HG03025 (cell line): ENCODE measurements at regions not wholly inside any gene's neighbourhood (a gene's known extent, or its start where the extent isn't known, plus 50 kb on each side); places are given as distances from the start of the nearest gene placed in this dataset.

Source experiments
- ATAC-seq: cut with Tn5 transposase; IDR thresholded peaks from one replicate; pipeline ENCODE4 v1.9.1; 2021; ENCODE audit warnings: mild to moderate bottlenecking, moderate library complexity; ENCODE audit not compliant: unreplicated experiment, low FRiP score

DNA sequence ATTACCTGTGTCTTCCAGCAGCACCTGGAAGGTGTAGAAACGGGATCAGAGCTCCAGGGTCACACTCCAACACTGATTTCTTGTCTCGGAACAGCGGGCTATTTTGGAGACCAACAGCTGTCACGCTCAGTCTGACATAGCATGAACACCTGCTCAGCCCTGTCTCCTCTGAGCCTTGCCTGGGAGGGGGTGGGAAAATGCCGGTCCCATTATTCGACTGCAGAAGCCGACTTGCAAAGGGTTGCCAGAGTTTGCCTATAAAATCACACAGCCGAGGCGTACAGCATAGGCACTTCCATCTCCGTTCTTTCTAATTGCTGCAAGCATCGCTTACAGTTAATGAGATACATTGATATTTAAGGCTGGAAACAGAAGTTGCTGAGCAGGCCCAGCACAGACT, 300.8 kb upstream of the MSX2 start:
- no peak for ATAC-seq

DNA sequence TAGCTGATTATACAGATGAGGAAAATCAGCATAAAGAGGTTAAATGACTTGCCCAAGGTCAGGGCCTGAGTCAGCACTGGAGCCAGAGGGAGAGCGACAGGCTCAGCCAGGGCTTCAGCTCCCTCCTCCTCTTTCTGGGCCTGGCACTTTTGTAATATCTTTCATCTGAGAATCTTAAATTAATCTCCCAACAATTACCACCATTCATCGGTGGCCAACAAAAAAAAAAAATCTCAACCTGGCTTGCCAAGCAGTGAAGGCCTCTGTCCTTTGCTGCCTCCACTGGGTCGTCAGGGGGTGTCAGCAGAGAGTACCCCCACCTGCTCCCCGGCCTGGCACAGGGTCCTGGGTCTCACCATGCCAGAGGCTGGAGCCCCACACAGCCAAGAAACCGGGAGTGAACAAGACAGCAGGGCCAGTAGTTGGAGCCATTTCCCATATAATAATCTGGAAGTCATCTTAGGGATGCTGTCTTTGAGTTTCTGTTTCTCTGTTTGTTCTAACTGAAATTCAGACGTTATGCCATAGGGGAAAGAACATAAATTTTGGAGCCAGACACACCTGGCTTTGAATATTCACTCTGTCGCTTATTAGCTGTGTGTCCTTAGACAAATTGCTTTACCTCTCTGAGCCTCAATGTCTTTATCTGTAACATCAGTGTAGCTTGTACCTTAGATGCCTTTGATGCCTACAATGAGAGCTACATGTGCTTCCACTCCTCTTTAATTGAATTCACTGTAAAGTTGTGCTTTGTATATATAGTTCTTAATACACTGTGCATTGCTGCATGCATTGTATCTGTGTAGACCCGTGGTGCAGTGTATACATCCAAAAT, 299.9 kb upstream of the MSX2 start:
- ATAC-seq = no peak

DNA sequence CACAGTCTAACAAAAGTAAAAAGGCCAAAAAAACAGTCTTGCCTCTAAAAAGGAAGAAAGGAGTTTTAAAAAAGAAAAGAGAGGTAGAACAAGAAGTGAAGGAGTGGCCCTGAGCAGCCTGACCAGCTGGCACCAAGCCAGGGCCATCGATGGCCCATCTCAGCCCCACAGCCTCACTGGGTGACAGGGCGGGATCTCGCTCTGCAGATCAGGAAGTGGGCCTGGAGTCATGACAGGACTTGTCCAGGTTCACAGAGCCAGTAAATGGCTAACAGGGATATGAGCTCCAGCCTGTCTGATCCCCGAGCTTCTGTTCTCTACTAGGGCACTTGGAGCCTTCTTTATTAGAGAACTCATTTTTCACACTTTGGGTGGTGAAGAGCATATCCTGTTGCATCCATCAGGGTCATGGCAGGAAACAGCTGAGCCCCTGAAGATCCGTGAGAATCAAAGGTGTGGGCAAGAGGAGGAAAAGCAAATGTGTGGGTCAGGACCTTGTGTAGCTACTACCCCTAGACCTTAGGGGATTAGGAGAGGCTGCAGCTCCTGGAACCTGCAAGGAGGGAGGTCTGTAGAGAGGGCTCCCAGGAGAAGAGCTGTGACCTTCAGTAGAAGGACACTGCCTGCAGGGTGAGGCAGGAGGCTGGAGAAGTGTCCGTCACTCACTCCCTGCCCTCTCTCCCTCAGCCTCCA, 299.0 kb upstream of the MSX2 start:
- no peak for ATAC-seq

DNA sequence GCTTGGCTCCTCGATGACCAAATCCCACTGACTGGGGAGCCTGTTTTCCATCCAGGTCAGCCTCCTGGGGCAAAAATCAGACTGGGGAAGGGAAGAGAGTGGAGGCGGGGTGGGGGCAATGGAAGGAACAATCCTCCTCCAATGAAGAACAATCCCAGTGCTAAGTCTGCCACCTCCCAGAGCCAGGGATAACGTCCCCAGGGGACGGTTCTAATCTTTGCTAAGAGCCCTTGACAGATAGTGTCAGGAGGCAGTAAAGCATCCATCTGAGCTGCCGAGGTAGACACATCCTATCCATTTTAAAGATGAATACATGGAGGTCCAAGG, 298.5 kb upstream of the MSX2 start:
- no peak for ATAC-seq

DNA sequence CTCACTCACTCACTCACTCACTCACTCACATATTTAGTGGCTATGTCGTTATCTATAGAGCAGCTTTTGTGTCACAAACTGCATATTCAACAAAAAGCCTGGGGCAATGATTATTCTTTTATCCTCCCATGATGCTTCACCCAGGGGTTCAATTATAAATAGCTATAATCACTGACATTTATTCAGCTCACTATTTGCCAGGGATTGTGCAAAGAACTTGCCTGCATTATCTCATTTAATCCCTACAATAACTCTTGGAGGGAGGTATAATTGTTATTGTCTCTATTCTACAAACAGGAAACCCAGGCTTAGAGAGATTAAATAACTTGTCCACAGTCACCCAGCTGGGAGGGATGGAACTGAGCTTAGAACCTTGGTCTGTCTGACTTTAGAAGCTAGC, 298.0 kb upstream of the MSX2 start:
- ATAC-seq = no peak

DNA sequence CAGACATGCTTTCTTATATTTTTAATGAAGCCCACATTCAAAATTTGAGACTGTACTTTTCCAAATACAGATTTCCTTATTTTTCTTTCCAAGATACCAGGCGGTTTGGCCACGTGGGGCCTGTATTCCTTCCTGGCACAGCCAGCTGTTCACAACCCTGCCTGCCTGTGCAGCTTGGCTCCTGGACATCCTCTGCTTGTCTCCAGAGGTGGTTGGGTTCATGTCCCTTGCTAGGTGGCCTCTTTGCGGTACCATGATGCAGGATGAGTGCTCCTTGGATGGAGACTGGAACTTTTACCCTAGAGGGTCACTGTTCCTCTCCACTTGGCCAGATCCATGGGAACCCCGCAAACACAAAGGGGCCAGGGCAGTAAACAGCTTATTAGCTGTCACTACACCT, 297.5 kb upstream of the MSX2 start:
- no peak for ATAC-seq

DNA sequence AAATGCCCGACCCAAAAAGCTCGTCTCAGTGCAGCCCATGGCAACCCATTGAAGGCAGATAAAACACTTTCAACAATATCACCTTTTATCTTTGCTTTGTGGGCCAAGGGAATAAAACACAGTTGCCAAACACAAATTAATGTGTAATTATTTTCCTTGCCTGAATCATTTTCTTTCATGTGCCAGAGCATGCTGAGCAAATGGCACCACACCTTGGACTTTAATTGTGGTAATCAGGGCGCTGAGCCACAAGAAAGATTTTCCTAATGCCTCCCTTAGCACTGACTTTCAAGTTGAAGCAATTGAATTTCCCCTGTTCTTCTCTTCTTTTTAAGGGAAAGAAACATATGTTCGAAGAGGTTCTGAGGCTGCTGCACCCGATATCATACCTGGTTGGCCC, 297.1 kb upstream of the MSX2 start:
- ATAC-seq = no peak

DNA sequence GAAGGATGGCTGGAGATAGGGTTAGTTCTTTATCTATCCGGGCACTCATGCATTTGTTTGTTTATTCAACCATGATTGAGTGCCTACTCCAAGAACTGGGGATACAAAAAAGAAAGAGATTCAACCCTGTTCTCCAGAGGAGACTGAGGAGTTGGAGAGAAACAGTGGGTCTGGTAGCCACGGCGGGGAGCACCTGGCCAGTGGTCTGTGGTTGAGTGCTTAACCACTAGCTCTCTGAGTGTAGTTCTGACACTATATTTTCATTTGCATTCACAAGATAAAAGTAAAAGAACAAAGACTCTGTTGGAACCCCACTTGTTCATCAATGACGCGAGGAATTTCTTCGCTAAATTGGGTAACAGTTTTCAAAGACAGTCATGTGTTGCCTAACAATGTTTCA, 295.5 kb upstream of the MSX2 start:
- ATAC-seq = no peak

DNA sequence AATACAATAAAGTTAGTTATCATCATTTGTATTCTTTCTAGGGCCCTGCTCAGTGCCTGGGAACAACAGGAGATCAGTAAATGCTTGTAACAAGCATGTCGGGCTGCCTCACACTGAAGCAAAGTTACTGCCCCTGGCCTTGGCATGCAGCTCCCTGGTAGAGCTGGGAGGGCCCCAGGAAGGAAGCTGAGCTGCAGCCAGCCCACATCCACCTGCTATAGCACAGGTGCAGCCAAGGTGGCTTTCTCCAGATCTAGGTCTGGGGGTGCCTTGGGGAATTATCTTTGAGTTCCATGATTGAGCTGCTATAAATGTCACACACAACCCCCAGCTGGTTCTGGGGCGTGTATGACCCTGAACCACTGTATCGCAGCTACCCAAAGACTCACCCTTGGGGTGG, 293.4 kb upstream of the MSX2 start:
- ATAC-seq = no peak

DNA sequence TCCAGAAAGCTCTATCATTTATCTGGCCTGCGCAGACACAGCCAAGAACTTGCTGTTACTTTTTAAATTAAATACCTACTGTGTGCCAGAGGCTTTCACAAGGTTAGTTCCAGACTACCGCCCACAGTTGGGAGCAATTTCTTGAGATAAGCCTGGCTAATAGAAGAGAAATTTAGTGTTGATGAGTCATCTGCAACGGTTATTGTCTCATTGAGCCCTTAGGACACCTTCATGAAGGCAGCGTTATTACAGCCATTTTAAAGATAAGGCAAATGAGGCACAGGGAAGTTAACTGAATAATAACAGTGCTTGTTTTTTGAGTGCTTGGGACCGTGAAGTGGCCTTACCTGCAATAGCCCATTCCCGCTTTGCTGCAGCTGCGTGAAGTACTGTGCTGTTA, 292.9 kb upstream of the MSX2 start:
- no peak for ATAC-seq

DNA sequence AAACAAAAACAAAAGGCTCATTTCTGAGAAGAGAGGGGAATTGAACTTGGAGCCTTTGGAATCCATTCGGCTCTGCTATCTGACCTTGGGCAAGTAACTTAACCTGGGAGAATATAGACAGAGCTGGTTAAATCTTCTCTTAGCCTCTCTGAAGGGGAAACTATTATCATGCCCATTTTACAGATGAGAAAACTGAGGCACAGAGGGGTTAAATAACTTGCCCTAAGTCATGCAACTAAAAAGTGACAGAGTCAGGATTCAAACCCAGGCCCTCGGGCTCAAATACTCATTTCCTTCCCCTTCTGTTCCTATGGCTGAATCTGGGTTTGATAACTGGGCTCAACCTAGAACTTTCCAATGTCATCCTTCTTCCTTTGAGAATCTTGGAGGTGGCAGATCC, 291.3 kb upstream of the MSX2 start:
- no peak for ATAC-seq

DNA sequence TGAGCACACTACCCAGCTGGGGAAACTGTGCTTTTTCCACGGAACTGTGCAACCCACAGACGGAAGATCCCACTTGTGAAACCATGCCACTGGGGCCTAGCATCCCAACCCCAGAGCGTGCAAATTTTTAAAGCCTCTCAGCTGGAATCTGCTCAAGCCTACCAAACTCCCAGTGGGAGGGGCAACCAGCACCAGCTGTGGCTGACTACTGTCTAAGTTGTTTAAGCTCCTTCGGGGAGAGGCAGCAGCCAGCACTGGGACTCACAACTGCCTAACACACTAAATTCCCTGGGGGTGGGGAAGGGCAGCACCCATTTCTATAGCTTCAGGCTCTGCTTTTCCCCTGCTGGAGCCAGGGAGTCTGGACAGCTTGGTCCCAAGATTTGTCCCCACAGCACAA, 287.6 kb upstream of the MSX2 start:
- no peak for ATAC-seq

DNA sequence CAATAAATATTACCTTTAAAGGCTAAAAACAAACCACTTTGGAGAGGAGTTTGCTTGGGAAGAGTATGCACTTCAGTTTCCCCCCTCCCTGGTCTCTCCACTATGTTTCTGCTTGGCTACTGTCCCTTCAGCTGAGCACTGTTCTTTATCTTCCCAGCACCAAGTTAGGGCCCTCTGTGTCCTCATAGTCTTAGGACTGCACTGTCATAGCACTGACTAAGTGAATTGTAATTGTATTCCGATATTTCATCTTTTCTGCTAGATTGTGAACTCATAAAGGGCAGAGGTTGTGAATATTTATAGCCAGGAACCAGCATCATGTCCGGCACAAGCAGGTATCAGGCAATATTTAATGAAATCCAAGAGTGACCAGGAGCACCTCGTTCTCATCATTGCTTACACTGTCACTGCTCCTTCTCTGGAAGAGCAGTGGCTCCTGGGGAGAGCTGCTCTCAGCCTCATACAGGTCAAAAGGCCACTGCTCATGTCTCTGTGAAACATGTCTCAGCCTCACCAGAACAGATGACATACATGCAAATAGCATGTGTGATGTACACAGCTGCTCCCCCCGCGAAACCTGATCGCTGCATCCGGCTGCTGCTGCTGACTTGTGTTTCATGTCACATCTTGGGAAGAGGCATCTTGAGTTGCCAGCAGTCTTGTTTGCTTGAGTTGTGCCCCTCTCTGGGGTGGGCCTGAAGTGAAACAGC, 279.7 kb upstream of the MSX2 start:
- ATAC-seq = no peak

DNA sequence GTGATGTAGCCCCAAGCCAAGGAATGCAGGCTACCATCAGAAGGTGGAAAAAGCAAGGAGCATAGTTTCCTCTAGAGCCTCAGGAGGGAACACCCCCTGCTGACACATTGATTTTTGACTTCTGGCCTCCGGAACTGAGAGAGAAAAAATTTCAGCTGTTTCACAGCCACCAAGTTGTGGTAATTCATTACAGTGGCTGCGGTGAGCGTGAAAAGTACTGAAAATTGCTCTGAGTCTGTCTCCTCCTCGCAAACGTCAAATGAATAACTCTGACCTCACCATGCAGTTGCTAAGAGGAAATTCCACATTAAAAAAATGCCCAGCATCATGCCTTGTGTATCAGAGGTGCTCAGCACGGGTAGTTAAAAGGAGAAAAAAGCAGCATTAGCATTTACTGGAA, 277.9 kb upstream of the MSX2 start:
- no peak for ATAC-seq

DNA sequence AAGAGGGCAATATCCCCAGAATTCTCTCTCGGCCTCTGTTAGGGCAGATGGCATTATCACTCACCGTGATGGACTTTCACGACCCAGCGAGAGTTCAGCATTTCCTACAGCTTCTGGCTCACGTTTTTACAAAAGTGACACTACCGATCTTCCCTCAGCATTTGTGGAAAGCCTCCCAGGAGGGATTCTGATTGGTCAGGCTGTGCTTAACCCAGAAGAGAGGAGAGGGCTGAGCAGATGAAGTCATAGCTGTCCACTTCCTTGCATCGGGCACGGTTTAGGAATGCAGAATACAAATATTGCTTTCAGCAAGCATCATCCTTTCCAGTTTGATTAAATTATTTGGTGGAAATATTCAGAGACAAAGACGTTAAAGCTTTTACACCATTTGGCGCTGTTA, 277.4 kb upstream of the MSX2 start:
- ATAC-seq = no peak

DNA sequence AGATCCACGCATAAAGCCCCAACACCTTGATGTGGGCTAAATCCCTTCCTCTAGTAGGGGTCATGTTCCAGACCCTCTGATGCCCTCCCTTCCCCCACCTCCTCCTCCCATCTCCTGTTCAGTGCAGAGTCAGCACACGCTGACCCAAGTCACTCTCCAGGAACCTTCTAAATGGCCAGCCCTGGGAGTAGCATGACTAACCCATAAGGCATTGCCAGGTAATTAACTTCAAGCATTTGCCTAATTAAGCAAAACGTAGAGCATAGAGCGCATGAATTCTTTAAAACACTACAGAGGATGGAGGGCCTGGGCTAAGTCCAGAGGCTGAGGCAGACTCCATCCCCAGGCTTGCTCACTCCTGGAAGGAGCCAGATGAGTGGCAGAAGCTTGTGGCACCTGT, 276.3 kb upstream of the MSX2 start:
- no peak for ATAC-seq

DNA sequence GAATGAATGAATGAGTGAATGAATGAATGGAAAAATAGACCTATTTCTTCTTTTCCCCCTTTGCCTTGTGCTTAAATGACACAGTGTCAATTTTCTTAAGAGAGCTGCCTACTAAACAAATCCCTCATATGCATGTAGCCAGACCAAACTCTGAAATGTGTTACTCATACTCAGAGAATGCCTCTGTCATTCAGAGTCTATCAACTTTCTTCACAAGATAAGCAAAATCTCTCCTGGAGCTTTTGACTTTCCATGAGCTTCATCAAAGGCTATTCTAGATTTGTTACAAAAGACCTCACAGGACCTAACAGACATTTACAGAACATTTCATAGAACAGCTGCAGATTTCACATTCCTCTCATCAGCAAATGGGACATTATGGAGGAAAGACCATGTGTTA, 275.7 kb upstream of the MSX2 start:
- ATAC-seq = no peak

DNA sequence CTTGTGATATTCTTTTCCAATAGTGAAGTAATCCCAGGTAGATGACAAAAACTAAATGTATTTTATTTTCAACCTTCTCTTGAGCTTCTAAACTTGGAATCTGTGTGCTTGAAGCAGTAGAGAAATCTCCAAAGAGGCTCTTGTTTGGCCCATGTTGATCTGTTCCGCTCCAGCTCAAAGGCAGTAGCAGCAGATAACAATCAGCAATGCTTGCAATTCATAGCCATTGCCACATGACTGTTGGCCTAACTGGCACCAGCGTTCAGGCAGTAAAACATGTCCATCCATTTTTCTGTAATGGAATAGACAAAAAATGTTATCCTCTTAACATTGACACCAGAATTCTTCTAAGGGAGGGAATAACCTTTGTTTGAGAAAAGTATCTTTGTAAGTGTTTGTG, 270.7 kb upstream of the MSX2 start:
- no peak for ATAC-seq

DNA sequence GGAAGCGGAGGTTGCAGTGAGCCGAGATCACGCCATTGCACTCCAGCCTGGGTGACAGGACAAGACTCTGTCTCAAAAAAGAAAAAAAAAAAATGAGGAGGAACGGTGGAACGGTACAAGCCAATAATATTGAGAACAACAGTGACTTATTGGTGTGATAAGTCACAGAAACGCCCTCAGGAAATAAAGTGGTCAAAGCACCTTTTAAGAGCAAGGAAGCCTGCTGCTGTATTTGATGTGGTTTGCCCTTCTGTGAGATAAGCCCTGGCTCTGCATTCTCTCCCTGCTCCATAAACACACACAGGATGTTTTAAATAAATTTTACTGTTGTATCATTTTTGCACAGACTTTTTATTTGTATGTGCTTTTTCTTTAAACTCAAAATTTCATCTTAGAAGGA, 269.9 kb upstream of the MSX2 start:
- no peak for ATAC-seq

DNA sequence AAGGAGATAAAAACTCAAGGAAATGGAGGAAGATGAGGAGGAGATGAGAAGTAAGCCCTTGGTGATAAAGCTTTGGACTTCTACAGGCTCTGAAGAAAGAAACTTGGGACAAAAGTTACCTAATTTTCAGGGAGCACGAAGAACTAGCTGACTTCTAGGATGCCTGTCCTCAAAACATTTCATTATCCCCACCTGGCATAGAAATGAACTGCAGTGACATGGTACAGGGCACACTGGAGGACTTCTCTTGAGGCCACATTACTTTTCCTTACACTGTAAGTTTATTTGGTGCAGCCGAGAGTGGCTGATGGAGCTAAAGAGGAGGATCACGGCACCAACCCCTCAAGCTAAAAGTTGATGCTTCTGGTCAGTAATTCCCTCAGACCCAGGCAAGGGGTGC, 269.5 kb upstream of the MSX2 start:
- no peak for ATAC-seq

DNA sequence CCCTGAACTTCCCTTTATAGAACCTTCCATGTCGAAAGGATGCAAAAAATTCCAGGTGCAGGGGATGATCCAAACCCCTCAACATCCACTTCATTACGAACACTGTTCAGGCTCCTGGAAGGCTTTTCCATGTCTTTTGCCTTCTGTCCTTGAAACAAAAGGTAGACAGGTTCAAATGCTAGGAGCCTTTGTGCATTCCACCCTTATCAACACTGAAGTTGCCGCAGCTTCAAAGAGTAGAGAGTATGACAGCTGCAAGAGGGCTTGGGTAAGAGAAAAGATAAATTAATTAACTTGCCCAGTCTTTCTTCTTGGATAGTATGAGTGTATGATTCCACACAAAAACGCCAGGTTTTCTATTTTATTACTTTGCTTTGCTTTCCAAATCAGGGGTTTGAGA, 269.1 kb upstream of the MSX2 start:
- no peak for ATAC-seq

DNA sequence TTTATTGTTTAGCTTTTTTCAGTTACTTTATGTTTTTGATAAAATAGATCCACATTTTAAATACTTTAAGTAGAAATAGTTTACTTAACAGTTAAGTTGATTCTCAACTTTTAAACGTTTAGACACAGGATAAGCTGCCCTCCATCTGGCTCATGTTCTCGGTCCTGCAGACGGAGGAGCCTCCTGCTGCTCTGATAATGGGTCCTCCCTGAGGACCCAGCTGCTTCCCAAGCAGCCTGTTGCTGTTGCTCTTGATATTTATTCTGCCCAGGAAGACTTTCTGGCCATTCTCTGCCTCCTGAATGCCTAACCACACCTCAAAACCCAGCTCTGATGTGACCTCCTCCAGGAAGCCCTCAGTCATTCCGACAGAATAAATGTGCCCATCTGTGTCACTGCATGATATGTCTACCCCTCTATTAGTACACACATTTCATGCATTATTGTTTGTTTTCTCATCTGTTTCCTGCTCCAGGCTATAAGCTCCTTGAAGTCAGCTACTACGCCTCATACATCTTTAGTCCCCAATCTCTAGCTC, 267.2 kb upstream of the MSX2 start:
- no peak for ATAC-seq
